HG03135 (cell line): ENCODE measurements at regions not wholly inside any gene's neighbourhood (a gene's known extent, or its start where the extent isn't known, plus 50 kb on each side); places are given as distances from the start of the nearest gene placed in this dataset.

Experiments
- ATAC-seq: cut with Tn5 transposase; IDR thresholded peaks from one replicate; pipeline ENCODE4 v1.9.1; 2021; ENCODE audit warnings: mild to moderate bottlenecking, moderate library complexity; ENCODE audit not compliant: unreplicated experiment

GRCh38 chr2:2755990-2756389 lies 424.9 kb upstream of the MYT1L start:
- ATAC-seq, result no peak

DNA sequence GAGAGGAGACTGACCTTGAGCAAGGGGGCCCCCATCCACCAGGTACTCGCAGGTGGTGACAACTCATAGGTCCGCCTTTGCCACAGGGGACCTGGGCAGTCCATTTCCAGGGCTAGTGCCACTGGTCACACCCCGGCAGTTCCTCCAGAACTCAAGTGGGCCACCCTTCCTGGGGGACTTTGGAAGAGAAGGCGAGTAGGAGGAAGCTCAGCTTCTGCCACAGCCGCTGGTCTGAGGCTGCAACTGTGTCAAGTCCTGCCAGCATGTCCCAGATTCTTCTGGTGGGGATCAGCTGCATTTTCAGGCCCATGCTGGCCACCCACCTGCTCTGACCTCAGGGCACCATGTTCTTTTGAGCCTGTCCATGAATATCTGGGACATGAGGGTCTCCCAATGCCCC lies 423.9 kb upstream of the MYT1L start:
- no peak for ATAC-seq

- ATAC-seq, result no peak
Observed at GRCh38 chr2:2751715-2752315, 420.7 kb upstream of the MYT1L start.

GRCh38 chr2:2750867-2751714 lies 420.0 kb upstream of the MYT1L start:
- ATAC-seq, result no peak

- no peak for ATAC-seq
Observed at GRCh38 chr2:2749206-2749598, 418.1 kb upstream of the MYT1L start.

GRCh38 chr2:2748399-2749205 lies 417.5 kb upstream of the MYT1L start:
- no peak for ATAC-seq

GRCh38 chr2:2747797-2748301 lies 416.8 kb upstream of the MYT1L start:
- ATAC-seq, result no peak

GRCh38 chr2:2746731-2747130 lies 415.7 kb upstream of the MYT1L start:
- ATAC-seq, result no peak

GRCh38 chr2:2744958-2745715 lies 414.1 kb upstream of the MYT1L start:
- ATAC-seq, result no peak

- ATAC-seq, result no peak
Observed at GRCh38 chr2:2744107-2744506, 413.0 kb upstream of the MYT1L start.

DNA sequence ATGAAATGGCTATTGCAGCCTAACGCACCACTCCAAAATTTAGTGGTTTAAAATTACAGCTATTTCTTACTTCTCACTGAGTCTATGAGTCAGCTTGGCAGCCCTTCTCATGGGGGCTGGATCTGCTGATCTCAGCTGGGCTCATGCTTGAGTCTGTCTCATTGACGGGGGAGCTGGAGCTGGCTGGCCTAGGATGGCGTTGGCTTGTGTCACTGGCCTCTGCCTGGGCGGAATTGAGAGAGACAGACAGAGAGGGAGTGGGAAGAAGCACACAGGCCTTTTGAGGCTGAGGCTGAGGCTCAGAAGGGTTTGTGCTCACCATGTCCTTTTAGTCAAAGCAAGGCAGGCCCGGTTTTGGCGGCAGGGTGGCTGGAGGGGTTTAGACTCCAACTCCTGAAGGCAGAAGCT lies 412.1 kb upstream of the MYT1L start:
- no peak for ATAC-seq

GRCh38 chr2:2742726-2743125 lies 411.7 kb upstream of the MYT1L start:
- no peak for ATAC-seq

DNA sequence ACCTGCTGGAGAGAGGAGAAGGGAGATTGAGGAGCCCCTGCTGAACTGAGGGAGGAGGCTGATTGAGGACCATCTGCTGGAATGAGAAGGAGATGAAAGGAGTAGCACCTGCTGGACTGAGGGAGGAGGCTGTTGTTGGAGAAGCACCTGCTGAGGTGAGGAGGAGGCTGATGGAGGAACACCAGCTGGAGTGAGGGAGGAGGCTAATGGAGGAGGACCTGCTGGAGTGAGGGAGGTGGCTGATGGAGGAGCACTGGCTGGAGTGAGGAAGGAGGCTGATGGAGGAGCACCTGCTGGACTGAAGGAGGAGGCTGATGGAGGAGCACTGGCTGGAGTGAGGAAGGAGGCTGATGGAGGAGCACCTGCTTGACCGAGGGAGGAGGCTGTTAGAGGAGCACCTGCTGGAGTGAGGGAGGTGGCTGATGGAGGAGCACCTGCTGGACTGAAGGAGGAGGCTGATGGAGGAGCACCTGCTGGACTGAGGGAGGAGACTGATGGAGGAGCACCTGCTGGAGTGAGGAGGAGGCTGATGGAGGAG lies 409.2 kb upstream of the MYT1L start:
- ATAC-seq, result no peak

DNA sequence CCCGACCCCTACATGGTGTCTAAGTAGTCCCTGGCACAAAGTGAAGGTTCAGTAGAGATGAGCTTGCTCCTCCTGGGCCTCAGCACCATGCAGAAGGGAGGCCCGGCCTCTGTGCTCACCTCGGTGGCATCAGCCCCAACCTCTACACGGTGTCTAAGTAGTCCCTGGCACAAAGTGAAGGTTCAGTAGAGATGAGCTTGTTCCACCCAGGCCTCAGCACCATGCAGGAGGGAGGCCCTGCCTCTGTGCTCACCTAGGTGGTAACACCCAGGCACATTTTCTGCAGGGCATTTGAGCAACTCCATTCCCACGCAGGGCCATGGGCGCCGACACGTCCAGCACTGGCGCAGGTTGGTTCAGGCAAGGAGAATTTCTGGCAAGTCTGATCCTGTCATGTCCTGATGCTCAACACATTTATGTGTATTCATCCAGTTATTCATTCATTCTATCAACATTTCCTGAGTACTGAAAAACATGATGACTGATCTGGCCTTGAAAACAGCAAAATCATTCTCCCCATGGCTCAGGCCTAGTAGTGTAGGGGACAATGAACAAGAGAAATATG lies 408.2 kb upstream of the MYT1L start:
- no peak for ATAC-seq

DNA sequence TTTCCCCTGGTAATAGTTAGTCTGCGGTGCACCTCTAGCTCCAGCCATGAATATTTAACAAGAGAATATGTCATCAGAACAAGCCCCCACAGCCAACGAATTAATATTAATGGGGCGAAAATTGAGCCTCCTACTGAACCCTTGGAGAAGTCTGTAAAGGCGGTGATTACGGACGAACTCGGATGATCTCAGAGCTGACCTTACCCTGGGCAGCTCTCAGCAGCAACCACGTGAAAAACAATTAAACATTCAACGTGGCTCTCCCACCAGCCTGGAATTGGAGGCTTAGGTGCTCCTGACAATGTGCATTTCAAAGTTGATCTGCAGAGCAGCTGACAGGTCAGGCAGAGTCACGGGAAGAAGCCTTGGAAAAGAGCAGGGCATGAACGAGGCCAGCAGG lies 407.6 kb upstream of the MYT1L start:
- no peak for ATAC-seq

DNA sequence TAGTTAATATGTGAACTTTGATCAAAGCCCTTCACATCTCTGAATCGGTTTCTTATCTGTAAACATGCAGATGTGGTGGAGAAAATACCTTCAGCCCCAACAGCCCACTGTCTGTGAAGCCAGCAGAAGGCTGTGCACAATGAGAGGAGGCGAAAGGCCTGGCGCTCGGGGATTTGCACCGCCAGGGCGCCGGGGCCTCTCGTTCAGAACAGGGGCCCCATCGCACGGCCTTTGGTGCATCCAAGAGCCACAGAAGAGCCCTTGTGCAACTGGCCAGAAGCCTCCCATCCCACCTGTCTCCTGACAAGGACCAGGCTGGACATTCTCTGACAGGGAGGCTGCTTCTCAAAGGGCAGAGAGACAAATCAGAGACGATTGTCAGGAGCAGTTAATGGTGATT lies 407.2 kb upstream of the MYT1L start:
- ATAC-seq, result no peak

DNA sequence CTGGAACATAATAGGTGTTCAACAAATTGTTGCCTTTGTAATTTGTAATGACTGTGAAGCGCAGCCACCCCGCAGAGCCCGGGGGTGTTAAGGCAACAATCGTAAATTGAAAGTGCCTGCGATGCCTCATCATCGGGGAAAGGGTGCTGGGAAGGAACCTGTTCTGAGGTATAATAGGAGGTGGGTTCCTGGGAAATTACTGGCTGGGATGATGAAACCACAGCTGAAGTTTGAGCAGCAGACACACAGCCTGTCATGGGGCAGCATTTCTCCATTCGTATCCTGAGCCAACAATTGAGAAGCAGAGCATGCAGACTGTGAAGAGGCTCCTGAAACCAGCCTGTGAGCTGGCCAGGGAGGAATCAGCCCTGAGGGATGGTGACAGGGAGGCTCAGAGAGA lies 404.0 kb upstream of the MYT1L start:
- no peak for ATAC-seq

GRCh38 chr2:2734308-2734707 lies 403.2 kb upstream of the MYT1L start:
- no peak for ATAC-seq

DNA sequence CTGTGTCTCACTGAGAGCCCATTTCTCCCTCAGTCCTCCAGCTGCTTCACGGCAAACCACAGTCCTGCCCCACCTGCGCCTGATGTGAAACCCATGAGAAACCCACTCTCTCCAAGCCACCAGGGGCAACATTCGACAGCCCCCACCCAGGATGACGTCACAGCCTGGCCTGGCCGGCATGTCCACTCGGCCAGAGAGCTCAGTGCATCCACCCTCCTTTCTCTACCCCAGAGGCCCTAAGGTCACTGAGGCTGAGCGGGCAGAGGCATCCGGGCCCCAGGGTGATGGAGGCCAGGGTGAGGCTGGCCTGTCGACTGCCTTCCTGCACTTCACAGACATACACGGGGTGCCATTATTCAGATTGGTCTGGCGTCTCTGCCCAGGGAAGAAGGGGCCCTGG lies 402.7 kb upstream of the MYT1L start:
- ATAC-seq, result no peak
